Erythroblast (primary cell): ENCODE measurements at regions not wholly inside any gene's neighbourhood (a gene's known extent, or its start where the extent isn't known, plus 50 kb on each side); places are given as distances from the start of the nearest gene placed in this dataset.

Experiments used
- DNase-seq, 2 experiments: peaks; one replicate each; lab custom pipeline; 2025; lab: John Stamatoyannopoulos, UW
- GATA1 ChIP-seq: IDR thresholded peaks from 2 replicates; pipeline ENCODE4 v1.6.1; 2011; ENCODE audit warnings: low read depth, mild to moderate bottlenecking, control low read depth, low read length, moderate library complexity
- POLR2A ChIP-seq: IDR thresholded peaks from 2 replicates; pipeline ENCODE4 v1.6.1; 2011; ENCODE audit warnings: mild to moderate bottlenecking, low read length

DNA sequence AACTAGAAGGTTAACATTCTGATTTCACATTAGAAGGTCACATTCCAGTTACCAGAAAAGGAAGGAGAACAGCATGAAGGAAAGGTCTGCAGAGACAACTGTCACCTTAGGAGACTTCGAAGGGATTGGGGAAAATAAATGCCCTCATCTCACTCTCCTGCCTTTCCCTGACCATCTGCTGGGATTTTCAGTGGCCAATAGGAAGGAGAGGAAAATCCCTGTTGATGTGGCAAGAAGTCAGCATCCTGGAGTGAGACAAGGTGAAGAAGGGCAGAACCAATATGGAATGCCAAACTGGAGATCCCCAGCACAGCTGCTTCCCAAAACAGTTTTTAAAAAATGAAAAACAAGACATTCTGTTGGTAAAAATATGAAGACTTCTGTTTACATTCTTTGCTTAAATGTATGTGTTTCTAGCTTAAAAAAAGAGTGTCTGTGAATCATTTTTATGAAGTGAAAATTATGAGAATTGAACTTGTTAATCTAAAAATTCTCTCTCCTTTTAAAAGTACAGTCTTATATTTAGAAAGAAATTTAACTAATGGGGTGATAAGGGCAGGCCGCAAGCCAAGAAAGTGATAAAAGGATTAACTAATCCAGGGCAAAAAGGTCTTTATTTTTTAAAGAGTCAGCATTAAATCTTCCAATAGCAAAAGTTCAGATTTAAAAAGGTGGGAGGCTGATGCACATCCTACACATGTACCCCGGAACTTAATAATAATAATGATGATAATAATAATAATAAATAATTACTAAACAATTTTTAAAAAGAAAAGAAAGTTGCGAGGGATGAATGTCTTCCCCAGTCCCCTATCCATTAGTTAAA lies 160.6 kb upstream of the DOK6 start:
- no peak for DNase-seq
- TF ChIP-seq GATA1 (no peak), POLR2A (no peak)

- TF ChIP-seq POLR2A = no peak
- TF ChIP-seq GATA1 = no peak
- no peak for DNase-seq
Observed at GRCh38 chr18:69246027-69246426, 154.7 kb upstream of the DOK6 start.

DNA sequence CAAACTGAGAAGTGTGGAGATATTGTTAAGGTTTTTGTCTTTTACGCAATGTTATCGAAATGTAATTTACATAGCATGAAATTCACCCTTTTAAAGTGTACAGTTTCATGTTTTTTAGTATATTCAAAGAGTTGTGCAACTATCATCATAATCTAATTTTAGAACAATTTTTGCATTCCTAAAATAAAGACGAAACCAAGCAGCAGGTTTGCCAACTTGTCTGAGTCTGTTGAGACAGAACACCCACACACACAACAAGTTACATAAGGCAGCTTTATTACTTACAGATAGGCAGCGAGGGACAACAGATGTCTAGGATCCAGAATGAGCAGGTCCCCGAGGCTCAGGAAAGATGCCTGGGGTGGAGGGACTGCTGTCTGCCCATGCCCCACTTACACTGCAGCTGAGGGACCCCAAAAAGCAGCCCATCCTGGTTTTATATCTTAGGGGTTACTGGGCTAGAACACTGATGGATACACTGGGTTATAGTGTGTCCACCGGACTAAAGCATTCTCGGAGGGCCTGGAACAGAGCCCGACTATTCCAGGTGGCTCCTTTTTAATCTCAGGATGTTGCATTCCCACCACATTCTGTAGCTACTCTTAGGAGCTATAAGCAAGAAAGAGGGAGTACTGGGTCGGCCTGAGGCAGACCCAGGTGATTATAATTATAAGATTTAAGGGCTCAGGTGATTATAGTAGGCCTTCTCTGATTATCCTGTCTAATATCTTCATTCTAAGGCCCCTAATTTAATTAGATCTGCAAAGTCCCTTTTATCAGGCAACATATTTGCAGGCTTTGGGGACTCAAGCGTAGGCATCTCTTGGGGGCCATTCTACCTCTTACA lies 150.2 kb upstream of the DOK6 start:
- TF ChIP-seq GATA1 (no peak), POLR2A (no peak)
- no peak for DNase-seq

DNA sequence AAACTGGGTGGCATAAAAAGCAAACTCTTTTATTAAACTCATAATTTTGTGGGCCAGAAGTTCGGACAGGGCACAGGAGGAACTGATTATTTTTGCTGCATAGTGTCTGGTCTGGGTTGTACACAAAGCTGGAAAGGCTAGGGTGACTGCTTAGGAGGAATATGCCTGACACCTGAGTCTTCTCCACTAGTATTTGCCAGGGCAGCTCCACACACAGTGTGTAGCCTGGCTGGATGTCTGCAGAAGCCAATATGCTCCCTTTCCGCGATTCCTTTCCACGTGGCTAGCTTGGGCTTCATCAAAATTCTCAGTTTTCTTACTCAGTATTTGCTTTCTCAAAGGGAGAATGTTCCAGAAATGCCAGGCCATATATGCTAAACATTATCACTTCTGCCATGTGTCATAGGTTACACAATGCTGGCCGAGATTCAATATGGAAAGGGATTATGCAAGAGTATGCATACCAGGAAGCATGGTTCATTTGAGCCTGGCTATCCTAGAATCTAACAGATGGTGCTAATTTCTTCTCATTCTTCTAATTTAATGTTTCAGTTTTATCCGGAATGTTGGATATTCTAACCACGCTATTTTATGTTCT lies 142.7 kb upstream of the DOK6 start:
- no peak for DNase-seq
- no peak for TF ChIP-seq POLR2A
- no peak for TF ChIP-seq GATA1

- no peak for DNase-seq
Observed at GRCh38 chr18:69259282-69259681, 141.4 kb upstream of the DOK6 start.

DNA sequence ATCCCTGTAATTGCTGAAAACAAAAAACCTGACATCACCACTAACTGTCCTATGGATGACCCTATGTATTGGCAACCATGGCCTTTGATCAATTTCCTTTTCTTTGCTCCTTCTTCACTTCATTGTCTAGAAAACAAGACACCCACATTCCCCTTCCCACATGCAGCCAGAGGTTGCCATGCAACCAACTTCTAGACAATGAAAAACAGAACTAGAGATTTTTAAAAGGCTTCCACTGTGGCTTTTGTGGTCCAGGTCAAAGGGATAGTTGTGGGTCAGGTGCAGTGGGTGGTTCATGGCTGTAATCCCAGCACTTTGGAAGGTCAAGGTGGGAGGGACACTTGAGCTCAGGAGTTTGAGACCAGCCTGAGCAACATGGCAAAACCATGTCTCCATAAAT lies 139.3 kb upstream of the DOK6 start:
- TF ChIP-seq POLR2A (no peak), GATA1 (no peak)
- no peak for DNase-seq

More at GRCh38 chr18:69259282-69259681, 141.4 kb upstream of the DOK6 start:
- no peak for TF ChIP-seq POLR2A
- TF ChIP-seq GATA1 = no peak

DNA sequence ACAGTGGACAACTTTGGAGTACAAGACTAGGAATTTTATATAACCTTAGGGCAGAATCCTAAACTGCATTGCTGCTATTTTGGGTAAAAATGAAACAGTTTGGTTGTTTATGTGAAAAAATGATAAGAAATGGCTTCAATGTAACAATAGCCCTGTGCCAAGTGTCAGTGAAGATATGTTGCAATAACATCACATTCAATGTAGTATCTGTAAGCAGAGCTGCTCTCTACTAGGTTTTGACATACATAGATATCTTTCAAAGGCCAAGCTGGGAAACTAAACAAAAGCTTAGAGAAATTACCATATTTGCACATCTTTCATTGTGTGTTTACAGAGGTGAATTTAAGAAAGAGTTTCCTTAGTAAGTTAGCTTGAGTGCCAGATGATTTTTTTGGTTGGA lies 135.0 kb upstream of the DOK6 start:
- TF ChIP-seq GATA1 (no peak), POLR2A (no peak)
- no peak for DNase-seq

- peak in 1 of 2 experiments; percentile 13 for DNase-seq
- TF ChIP-seq POLR2A = no peak
- TF ChIP-seq GATA1 = no peak
Observed at GRCh38 chr18:69267895-69268294, 132.8 kb upstream of the DOK6 start.

DNA sequence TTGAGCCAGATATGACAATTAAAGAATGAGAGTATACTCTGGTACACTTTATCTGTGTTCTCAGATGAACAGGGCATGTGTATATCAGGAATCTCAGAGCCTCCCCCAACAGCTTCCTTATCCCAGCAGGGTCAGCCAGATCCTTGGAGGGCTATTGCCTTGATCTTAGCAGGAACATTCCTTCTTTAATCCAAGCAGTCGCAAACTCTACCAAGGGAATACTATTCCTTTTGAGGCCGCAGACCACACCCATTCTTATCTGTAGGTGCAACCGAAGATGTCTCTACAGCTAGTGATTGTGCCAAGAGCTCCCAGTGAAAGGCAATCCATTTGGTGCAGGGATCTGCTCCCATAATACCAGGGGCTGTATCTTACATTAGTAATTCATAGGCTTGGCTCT lies 118.3 kb upstream of the DOK6 start:
- DNase-seq = no peak
- no peak for TF ChIP-seq POLR2A
- TF ChIP-seq GATA1 = no peak

- no peak for DNase-seq
- TF ChIP-seq POLR2A (no peak), GATA1 (no peak)
Observed at GRCh38 chr18:69291044-69291443, 109.6 kb upstream of the DOK6 start.

- TF ChIP-seq GATA1 (no peak), POLR2A (no peak)
Observed at GRCh38 chr18:69291755-69292154, 108.9 kb upstream of the DOK6 start.

GRCh38 chr18:69300185-69300584 lies 100.5 kb upstream of the DOK6 start:
- TF ChIP-seq GATA1 = no peak
- no peak for TF ChIP-seq POLR2A

More at GRCh38 chr18:69291755-69292154, 108.9 kb upstream of the DOK6 start:
- no peak for DNase-seq

GRCh38 chr18:69308619-69309018 lies 92.1 kb upstream of the DOK6 start:
- TF ChIP-seq GATA1 (no peak), POLR2A (no peak)
- DNase-seq = no peak

More at GRCh38 chr18:69300185-69300584, 100.5 kb upstream of the DOK6 start:
- DNase-seq = no peak

DNA sequence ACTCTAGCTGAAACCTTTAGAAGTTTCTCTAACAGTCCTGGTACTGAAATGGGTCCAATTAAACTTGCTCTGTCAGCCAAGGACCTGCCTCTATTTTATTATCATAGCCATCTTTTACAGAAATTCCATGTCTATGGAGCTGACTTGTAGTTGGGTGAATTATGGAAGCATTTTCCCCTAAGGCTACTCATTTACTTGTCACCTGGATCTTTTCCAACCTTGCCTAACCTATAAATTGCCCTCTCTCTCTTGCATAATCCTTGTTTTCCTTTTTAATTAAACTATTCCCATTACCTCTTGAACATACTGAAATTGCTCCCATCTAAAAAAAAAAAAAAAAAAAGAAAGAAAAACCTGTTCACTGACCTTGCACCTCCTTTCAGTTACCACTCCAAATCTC lies 74.6 kb upstream of the DOK6 start:
- TF ChIP-seq GATA1 (no peak), POLR2A (no peak)

More for the DNA sequence above, 74.6 kb upstream of the DOK6 start:
- DNase-seq = no peak
